ENCODE measurements at regions not wholly inside any gene's neighbourhood (a gene's known extent, or its start where the extent isn't known, plus 50 kb on each side); places are given as distances from the start of the nearest gene placed in this dataset.
A peak's percentile ranks its signal among the peaks of the same experiment; 100 is the strongest.

GRCh38 chr17:11035681-11036080, 197.8 kb upstream of the PIRT start (continued):
- TF ChIP-seq, protein P1, sequence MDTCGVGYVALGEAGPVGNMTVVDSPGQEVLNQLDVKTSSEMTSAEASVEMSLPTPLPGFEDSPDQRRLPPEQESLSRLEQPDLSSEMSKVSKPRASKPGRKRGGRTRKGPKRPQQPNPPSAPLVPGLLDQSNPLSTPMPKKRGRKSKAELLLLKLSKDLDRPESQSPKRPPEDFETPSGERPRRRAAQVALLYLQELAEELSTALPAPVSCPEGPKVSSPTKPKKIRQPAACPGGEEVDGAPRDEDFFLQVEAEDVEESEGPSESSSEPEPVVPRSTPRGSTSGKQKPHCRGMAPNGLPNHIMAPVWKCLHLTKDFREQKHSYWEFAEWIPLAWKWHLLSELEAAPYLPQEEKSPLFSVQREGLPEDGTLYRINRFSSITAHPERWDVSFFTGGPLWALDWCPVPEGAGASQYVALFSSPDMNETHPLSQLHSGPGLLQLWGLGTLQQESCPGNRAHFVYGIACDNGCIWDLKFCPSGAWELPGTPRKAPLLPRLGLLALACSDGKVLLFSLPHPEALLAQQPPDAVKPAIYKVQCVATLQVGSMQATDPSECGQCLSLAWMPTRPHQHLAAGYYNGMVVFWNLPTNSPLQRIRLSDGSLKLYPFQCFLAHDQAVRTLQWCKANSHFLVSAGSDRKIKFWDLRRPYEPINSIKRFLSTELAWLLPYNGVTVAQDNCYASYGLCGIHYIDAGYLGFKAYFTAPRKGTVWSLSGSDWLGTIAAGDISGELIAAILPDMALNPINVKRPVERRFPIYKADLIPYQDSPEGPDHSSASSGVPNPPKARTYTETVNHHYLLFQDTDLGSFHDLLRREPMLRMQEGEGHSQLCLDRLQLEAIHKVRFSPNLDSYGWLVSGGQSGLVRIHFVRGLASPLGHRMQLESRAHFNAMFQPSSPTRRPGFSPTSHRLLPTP (IDR thresholded peaks at IDR 0.05; ENCODE audit: borderline replicate concordance, extremely low read depth, insufficient read length) = no peak
- TF ChIP-seq, protein P2, sequence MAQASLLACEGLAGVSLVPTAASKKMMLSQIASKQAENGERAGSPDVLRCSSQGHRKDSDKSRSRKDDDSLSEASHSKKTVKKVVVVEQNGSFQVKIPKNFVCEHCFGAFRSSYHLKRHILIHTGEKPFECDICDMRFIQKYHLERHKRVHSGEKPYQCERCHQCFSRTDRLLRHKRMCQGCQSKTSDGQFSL (CRISPR knock-in tag; IDR thresholded peaks at IDR 0.05) = no peak
- TF ChIP-seq, protein P2 (tag; IDR thresholded peaks at IDR 0.05) = no peak
- TF ChIP-seq PCBP1 (IDR thresholded peaks at IDR 0.05; ENCODE audit: low read depth, low read length, poor library complexity, severe bottlenecking) (no peak), PTBP1 (IDR thresholded peaks at IDR 0.05; ENCODE audit: low read depth, low read length) (no peak), ZC3H11A (IDR thresholded peaks at IDR 0.05; ENCODE audit: low read depth, low read length) (no peak)

DNA sequence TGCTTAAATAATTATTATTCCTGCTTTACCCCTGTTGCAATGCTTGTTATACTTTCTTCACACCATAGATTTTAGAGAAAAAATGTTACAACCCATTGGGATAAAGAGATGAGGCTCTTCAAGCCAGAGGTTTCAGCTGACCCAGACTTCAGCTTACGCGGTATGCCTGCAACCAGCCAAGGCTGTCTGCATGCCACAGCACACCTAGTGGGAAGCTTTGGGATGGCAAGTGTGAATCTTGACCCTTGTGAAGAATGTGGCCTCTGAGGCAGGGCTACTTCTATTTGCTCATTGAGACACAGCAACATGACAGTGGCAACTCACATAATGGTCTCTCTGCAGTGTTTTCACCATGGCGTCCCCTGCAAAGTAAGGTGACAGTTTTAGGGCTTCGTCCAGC, 193.9 kb upstream of the PIRT start:
- POLR2A ChIA-PET = interaction anchor here (0.6 kb wide), 1 partner anchor 198 kb away, joined by 3 read pairs; no protein-coding TSS in a partner anchor
- no peak overlapping the region for H3K9ac ChIP-seq (ENCODE audit: insufficient read depth in 1 of 2, low read depth in 2 of 2, low read length in 2 of 2)

More for the DNA sequence above, 193.9 kb upstream of the PIRT start:
- H3K36me3 ChIP-seq (ENCODE audit: control insufficient read depth, insufficient read depth, low read length) = no peaks in the 10 kb centered on the region
- no TSS peak for BruUV-seq (replicated peaks)
- no peaks in the 10 kb centered on the region for H3K9me1 ChIP-seq (ENCODE audit: control insufficient read depth, insufficient read depth, low read length)
- no peaks in the 10 kb centered on the region for H3K27me3 ChIP-seq (ENCODE audit: control insufficient read depth in 2 of 2, insufficient read depth in 2 of 2, low read length in 2 of 2)
- TF ChIP-seq ZNF347 (CRISPR knock-in tag; IDR thresholded peaks at IDR 0.05; ENCODE audit: low read depth) = no peak
- TF ChIP-seq PHF21A (IDR thresholded peaks at IDR 0.05; ENCODE audit: borderline replicate concordance, low read depth) = no peak
- TF ChIP-seq NFE2L1 (tag; IDR thresholded peaks at IDR 0.05; ENCODE audit: borderline replicate concordance, low read depth) = no peak
- no peak for TF ChIP-seq SRSF3 (IDR thresholded peaks at IDR 0.05; ENCODE audit: insufficient read depth, low read length)
- no peak for TF ChIP-seq HNRNPUL1 (IDR thresholded peaks at IDR 0.05; ENCODE audit: low read length)
- no peak for TF ChIP-seq SMC3 (conservative IDR thresholded peaks at IDR 0.05; ENCODE audit: insufficient read depth, low read depth, low read length)
- TF ChIP-seq CSDE1 (IDR thresholded peaks at IDR 0.05) = no peak
- no peak for TF ChIP-seq STAT5B (CRISPR knock-in tag; IDR thresholded peaks at IDR 0.05)
- TF ChIP-seq RNF219 (CRISPR knock-in tag; IDR thresholded peaks at IDR 0.05) = no peak
- no peak for TF ChIP-seq ESRRA (IDR thresholded peaks at IDR 0.05; ENCODE audit: borderline replicate concordance, low read depth)
- ATAC-seq = no peak
- DNase-seq (ENCODE audit: extremely low read depth in 1 of 4, low spot score in 3 of 4) = peak in 3 of 4 experiments; percentile 2 to 4 (median 3)
- H3K4me3 ChIP-seq = no peak overlapping the region
- no peak overlapping the region for H2AFZ ChIP-seq (ENCODE audit: low read depth, low read length)
- no peaks in the 10 kb centered on the region for H4K20me1 ChIP-seq (replicated peaks; ENCODE audit: control insufficient read depth, insufficient read depth, low read length)
- 14% methylated on average over 4 of the region's 4 CpGs for WGBS (ENCODE audit: insufficient coverage, low coverage, missing lambda C conversion rate)
- H3K4me2 ChIP-seq (ENCODE audit: insufficient read depth, low read length) = no peak overlapping the region
- in situ Hi-C loops (cut with MboI) (no loop called here), intact Hi-C loops (cut with micrococcal nuclease) (no loop called here)
- FAIRE-seq = no peak
- H3K9me3 ChIP-seq (replicated peaks; ENCODE audit: control insufficient read depth, insufficient read depth, low read depth, low read length) = no peaks in the 10 kb centered on the region
- no peaks in the 10 kb centered on the region for H3K4me1 ChIP-seq (replicated peaks in 1 of 2; ENCODE audit: control insufficient read depth in 2 of 2, insufficient read depth in 2 of 2, low read length in 2 of 2)
- H3K79me2 ChIP-seq (ENCODE audit: control insufficient read depth, insufficient read depth, low read length) = no peaks in the 10 kb centered on the region
- CTCF ChIA-PET (ENCODE audit: low intra/inter-chr PET ratio) = no interaction called here
- H3K27ac ChIP-seq (ENCODE audit: extremely low read depth, low read depth, low read length) = no peak overlapping the region
